Epithelial cell of proximal tubule (primary cell): ENCODE measurements at regions not wholly inside any gene's neighbourhood (a gene's known extent, or its start where the extent isn't known, plus 50 kb on each side); places are given as distances from the start of the nearest gene placed in this dataset.
"Not testable (repeated sequence)": the region's sequence is repeated elsewhere in the genome, so short reads cannot be mapped to it uniquely, and the experiment has no call there.

Source experiments
- DNase-seq: peaks from one replicate; pipeline ENCODE4 v3.0.0-alpha.2; 2011; ENCODE audit warnings: low read depth
- H3K4me3 ChIP-seq: 2 replicates; pipeline ENCODE4 v1.5.1; 2011; ENCODE audit warnings: low read depth, mild to moderate bottlenecking, low read length
- CTCF ChIP-seq: conservative IDR thresholded peaks from 2 replicates; pipeline ENCODE4 v1.5.1; 2012; ENCODE audit warnings: low read depth, mild to moderate bottlenecking, low read length

GRCh38 chr13:81874681-81875661 is 1534.0 kb upstream of the SPRY2 start:
- no peak for DNase-seq
- H3K4me3 ChIP-seq, result no peak overlapping the region
- TF ChIP-seq CTCF, result no peak

- no peak overlapping the region for H3K4me3 ChIP-seq
- no peak for DNase-seq
- TF ChIP-seq CTCF, result no peak
Observed at GRCh38 chr13:81874253-81874652, 1533.3 kb upstream of the SPRY2 start.

GRCh38 chr13:81872581-81872980 is 1531.7 kb upstream of the SPRY2 start:
- H3K4me3 ChIP-seq, result no peak overlapping the region
- no peak for DNase-seq
- TF ChIP-seq CTCF, result peak; percentile 77

- not testable (repeated sequence) for DNase-seq
Observed at GRCh38 chr13:81871751-81872325, 1530.9 kb upstream of the SPRY2 start.

GRCh38 chr13:81848291-81848690 is 1507.4 kb upstream of the SPRY2 start:
- TF ChIP-seq CTCF, result no peak
- DNase-seq, result no peak
- no peak overlapping the region for H3K4me3 ChIP-seq

More at GRCh38 chr13:81871751-81872325, 1530.9 kb upstream of the SPRY2 start:
- not testable (repeated sequence) for H3K4me3 ChIP-seq

GRCh38 chr13:81846771-81847170 is 1505.8 kb upstream of the SPRY2 start:
- TF ChIP-seq CTCF, result no peak
- no peak for DNase-seq
- no peak overlapping the region for H3K4me3 ChIP-seq

GRCh38 chr13:81821259-81821658 is 1480.3 kb upstream of the SPRY2 start:
- DNase-seq, result no peak
- TF ChIP-seq CTCF, result no peak
- no peak overlapping the region for H3K4me3 ChIP-seq
